HK-2 (cell line): ENCODE measurements at regions not wholly inside any gene's neighbourhood (a gene's known extent, or its start where the extent isn't known, plus 50 kb on each side); places are given as distances from the start of the nearest gene placed in this dataset.
"Not testable (repeated sequence)": the region's sequence is repeated elsewhere in the genome, so short reads cannot be mapped to it uniquely, and the experiment has no call there.

ENCODE experiments used
- DNase-seq: peaks from one replicate; pipeline ENCODE4 v3.0.0-alpha.2; 2018; ENCODE audit not compliant: unreplicated experiment

DNA sequence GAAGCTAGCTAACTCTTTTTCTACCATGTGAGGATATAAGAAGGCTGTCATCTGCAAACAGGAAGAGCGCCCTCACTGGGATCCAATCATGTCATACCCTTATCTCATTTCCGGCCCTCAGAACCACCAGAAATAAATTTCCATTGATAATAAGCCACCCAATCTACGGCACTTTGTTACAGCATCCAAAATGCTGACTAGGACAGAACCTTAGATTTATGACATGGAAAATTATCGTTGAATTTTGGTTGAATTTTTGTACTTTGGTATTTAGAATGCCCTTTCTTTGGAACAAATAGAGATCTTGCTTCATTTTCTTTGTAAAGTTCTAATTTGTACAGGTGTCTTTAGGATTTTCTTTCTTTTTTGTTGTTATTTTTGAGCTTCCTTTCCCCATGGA is 53.3 kb upstream of the CYLC2 start:
- DNase-seq = no peak

DNA sequence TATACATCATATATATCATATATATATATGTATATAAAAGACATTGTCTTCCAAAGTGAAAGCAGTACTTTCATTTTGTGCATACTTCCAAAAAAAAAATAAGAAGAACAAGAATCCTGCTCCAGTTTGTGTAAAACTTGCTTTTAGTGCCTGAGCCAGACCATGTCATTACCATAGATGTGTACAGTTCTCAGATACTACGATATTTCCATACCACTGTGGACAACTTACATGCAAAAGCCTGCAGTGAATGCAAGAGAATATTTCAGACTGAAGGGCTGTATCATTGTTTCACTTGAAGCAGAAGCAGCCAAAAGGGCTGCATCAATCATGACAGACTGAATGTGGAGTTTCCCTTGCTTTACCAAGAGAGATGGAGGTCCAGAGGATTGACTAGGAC is 72.6 kb upstream of the CYLC2 start:
- no peak for DNase-seq

DNA sequence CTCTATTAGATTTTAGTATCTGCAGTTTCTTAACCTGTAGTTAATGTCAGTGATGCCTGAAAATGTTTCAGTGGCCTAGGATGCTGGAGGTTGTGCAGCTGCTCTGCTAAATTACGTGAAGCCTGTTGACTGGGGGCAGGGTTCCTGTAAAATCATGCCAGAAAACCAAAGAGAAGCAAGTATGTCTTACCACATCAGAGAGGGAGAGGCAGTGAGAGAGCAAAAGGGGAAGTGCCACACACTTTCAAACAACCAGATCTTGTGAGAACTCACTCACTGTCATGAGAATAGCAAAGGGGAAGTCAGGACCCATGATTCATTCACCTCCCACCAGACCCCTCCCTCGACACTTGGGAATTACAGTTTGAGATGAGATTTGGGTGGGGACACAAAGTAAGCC is 83.9 kb upstream of the CYLC2 start:
- no peak for DNase-seq

DNA sequence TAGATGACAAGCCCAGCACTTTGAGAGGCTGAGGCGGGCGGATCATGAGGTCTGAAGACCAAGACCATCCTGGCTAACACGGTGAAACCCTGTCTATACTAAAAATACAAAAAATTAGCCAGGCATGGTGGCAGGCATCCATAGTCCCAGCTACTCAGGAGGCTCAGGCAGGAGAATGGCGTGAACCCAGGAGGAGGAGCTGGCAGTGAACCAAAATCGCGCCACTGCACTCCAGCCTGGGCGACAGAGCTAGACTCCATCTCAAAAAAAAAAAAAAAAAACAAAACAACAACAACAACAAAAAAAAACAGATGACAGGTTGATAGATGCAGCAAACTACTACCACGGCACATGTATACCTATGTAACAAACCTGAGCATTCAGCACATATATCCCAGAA is 89.3 kb upstream of the CYLC2 start:
- DNase-seq = not testable (repeated sequence)

DNA sequence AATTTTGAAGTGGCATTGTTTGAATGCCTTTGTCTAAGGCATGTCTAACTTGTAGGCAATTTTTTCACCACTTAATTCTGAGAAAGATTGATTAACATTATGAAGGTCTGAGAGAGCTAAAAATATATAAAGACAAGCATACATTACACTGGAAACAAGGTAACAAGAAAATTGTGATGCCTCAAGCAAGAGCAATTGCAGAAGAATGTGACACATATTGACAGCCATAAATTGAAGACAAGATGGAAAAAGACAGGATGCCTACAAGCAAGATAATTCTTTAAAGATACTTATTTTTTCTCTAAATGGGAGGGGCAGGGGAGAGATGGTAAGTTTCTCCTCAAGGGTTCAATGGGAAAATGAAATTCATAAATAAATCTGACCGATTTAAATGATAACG is 103.1 kb upstream of the CYLC2 start:
- no peak for DNase-seq

DNA sequence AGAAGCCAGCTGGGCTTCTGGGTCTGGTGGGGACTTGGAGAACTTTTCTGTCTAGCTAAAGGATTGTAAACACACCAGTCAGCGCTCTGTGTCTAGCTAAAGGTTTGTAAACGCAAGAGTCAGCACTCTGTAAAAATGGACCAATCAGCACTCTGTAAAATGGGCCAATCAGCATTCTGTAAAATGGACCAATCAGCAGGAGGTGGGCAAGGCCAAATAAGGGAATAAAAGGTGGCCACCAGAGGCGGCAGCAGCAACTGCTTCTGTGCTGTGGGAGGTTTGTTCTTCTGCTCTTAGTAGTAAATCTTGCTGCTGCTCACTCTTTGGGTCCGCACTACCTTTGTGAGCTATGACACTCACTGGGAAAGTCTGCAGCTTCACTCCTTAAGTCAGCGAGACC is 106.4 kb upstream of the CYLC2 start:
- not testable (repeated sequence) for DNase-seq

DNA sequence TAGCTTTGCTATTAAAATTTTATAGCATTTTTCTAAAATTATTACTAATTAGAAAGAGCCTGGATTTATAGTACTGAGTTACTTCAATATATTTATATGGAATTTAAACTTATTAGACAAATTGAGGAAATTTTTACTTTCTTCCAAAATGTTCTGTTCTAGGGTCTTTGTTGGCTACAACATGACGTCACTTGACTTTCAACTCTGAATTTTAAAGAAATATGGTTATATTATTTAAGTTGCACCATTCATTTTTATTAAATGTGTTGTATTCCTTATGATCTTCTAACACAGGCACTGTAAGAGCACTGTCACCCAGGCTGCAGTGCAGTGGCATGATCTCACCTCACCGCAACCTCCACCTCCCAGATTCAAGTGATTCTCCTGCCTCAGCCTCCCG is 119.4 kb upstream of the CYLC2 start:
- no peak for DNase-seq

DNA sequence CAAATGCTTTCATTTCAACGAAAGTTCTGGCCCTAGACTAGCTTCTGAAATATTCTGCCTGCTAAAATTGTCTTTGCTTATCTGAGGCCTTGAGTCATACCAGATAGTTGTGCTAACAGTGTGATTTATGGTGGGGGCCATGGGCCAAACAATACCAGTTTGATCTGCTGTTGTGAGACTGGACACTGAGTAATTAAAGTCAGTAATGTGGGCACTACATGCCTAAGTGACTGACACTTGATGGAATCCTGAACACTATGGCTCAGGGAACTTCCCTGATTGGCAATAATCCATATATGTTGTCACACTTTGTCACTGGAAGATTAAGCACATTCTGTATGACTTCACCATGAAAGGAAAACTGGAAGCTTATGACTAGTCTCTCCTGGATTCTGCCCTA is 127.6 kb upstream of the CYLC2 start:
- DNase-seq = peak; percentile 47

DNA sequence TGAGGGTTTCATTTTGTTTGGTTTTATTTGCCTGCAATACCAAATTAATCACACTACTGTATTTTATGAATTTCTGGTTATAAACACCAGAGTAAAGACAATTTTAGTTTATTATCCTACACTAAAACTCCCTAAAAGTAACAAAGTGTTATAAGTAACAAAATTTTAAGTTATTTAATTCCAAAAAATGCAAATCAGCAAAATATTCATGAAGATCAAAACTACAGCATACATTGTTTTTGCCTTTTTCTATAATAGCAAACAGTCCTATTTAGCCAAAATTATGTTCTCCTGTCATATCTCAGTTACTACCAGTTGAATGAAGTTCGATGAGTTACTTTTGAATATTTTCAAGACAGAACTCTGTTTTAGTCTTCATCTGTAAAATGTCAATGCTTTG is 132.7 kb upstream of the CYLC2 start:
- DNase-seq = no peak

DNA sequence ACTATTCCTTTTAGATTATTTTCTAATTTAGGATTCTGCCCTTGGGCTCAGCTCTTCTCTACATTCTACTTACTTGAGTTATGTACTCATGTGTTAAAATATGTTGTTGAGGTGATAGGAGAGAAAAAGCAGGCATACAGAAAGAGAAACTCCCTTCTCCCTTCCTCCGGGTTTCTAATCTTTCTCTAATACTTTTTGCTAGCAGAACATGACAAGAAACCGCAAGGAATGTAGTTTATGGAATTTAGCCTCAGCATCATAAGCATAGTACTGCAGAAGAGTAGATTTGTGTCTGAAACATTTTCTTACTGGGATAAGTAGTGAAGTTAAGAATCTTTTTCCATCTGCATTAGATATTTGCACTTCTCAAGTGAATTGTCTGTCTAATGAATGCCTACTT is 139.5 kb upstream of the CYLC2 start:
- DNase-seq = no peak

DNA sequence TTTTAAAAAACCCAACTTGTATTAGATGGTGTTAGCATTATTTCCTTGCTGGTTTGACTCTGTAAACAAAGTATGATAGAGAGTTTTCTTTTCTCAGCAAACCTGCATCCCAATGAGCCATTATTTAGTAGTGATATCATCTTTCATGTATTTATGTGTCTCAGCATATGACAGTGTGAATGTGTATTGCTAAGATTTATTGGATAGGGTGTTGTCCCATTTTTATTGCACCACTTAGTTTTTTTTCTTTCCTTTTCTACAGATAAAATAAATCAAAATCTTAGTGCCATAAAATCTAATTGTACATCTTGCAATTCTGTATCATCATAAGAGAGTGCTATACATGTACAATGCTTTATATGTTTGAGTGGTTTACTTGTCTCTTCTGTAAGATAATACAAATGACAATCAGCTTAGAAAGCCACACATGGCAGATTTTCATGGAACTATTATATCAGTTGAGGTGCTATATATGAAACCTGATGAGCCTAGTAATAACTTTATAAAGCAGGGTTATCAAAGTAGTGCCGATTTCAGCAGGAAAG is 149.2 kb upstream of the CYLC2 start:
- DNase-seq = no peak

DNA sequence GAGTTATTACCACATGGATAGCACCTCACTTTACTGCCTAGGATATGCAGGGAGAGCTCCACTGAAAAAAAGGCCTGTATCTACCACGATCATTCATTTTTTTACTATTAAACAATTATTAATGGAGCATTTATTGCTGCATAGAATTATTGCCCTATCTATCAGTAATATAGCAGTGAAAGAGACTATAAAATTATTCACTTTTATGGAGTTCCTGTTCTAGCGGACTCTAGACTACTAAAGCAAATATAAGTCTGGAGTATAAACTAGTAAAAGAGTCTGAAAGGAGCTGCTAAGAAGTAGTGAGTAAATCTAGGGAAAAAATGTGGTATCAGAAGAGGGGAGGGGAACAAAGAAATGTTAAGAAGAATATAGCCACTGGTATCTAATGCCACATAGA is 150.4 kb upstream of the CYLC2 start:
- DNase-seq = no peak

DNA sequence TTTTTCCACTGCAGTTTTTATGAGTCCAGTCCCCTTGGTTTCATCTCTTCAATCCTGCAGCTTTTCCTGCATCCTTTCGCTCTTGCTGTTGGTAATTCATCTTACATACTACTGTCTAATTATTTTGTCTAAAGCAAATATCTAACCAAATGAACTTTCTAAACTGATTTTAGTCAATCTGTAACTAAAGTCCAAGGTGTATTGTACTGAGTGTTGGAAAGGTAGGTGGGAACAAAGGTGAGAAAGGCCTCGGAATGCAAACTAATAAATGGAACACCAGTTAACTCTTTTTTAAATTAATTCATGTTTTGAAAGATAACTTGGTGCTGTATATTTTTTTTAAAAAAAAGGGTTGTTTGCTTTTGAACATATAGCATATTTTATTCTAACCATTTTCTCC is 152.7 kb upstream of the CYLC2 start:
- DNase-seq = no peak

DNA sequence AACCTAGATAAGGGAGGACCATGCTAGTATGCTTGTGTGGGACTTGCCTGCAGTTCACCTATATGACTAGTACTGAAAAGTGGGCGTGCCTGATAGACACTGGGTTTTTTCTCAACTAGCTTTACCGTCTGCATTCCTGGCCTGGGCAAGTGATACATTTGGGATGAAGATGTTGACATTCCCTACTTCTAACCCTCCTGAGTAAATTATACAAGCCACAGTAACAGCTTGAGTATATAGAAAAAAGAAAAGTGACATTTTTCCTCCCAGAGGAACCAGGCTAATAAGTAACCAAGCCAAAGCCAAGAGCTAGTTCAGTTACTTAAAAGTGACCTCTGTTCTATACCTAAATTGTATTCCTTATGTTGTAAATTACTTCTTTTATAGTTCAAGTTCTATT is 153.8 kb upstream of the CYLC2 start:
- no peak for DNase-seq

DNA sequence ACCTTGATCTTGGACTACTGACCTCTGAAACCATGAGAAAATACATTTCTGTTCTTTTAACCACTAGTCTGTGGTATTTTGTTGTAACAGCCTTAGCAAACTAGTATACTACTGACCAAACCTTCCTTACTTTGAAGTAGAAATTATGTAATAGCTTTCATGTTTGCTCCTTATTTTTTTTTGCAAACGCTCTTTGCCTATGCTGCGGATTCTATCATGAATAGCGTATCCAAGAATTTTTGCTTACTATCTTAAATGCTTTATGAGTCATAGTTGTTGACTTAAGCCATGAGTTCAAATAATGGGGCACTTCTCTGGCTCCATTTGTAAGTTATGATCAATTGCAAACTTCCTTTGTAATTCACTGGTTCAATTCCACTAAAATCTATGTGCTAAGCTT is 154.8 kb upstream of the CYLC2 start:
- DNase-seq = no peak

DNA sequence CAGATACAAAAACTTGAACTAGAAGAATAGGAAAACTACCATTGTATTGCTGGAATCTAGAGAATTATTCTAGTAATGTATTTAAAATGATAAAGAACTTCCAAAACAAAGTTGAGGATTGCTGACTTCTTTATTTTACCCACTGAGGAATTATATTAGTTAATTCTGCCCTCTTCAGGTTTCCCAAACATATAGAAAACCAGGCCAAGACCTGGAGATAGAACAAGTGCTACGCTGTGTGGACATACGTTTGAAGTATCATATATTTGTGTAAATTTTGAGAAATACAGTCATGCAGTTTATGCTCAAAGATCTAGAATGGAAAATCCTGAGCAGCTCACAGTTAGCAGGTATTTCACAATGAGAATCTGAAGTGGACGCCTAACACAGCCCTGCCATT is 162.3 kb upstream of the CYLC2 start:
- DNase-seq = no peak

DNA sequence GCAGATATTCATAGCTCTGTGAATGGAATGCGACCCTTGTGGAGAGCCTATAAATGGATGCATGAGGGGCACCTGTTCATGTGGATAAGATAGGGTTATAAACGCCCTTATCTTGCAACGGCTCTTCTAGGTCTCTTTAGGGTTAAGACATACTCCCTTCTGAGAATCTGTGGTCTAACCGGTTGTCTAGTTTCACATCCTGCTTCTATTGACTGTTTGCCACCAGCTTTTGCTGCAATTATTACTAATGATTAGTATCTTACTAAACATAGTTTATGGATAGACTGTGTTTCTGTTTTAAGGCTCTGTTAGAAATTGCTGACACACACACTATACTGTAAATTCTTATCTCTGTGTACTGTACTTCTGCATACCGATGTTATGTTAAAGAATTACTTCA is 198.9 kb upstream of the CYLC2 start:
- no peak for DNase-seq

DNA sequence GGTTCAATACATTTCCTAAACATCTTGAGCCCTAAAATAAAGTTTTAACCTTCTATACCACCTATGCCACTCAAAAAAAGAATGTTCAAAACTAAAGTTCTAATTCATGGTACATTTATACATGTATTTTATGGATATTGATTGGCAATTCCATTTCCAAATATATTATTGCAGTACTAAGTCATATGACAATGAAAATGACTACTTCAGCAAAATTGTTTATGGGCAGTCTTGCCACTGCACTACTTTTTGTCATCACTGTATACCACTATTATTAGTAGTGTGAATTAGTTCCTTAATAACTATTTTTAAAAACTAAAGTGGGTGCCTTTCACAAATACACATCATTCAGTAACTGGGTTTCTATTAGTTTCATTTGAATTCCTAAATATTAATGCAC is 199.6 kb upstream of the CYLC2 start:
- no peak for DNase-seq

DNA sequence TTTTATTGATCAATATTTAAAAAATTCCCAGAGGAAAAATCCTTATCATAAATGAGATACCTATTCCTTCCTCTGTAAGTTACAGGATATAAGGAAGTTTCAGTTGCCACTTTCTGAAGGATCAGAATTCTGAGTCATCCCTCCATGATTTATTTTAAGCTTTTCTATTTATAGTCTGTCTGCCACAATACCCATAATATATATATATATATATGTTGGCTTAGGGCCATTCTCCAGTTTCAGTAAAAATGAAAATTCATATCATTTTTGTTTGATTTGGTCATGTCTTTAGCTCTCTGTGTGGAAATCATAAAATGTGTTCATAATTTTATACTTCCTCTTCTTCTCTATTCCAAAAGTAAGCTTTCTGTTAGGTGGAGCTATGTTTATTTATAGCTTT is 215.8 kb upstream of the CYLC2 start:
- DNase-seq = no peak

DNA sequence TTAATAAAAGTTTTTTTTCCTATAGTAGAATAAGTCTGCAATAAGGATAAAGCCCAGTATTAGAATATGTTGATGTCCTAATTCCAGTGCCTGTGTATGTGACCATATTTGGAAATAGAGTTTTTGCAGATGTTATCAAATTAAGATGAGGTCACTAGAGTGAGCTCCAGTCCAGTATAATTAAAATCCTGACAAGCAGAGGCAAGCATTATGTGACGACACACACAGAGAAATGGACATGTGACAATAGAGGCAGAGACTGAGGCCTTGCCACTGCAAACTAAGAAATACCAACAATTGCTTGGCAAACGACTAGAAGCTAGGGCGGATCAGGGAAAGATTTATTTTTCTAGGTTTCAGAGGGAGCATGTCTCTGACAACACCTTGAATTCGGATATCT is 216.4 kb upstream of the CYLC2 start:
- DNase-seq = no peak

DNA sequence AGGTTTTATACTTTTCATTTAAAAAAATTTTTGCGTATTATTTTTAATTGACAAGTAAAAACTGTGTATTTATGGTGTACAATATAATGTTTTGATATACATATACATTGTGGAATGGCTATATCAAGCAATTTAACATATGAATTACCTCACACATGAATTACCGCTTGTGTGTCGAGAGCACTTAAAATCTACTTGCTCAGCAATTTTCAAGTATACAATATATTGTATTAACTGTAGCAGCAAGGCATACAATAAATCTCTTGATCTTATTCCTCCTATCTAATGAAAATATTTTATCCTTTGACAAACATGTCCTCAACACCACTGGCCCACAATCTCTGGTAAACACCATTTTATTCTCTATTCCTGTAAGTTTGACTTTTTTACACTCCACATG is 224.4 kb upstream of the CYLC2 start:
- DNase-seq = no peak

DNA sequence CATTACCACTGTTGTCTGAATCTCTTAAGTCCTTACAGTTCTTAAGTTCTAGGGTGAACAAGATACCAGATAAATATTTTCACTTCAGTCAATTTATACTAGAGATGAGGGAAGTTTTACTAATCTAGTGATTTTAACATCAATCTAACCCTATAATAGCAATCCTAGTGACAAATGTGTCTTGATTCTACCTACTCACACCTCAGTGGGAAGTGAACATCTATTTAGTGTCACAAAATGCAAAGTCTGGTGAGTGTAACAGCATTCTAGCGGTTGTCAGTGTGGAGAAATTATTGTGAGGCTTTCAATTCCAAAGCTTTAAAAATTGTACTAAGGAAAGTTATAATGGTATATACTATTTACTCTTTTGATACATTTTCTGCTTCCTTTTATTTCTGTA is 225.8 kb upstream of the CYLC2 start:
- no peak for DNase-seq

DNA sequence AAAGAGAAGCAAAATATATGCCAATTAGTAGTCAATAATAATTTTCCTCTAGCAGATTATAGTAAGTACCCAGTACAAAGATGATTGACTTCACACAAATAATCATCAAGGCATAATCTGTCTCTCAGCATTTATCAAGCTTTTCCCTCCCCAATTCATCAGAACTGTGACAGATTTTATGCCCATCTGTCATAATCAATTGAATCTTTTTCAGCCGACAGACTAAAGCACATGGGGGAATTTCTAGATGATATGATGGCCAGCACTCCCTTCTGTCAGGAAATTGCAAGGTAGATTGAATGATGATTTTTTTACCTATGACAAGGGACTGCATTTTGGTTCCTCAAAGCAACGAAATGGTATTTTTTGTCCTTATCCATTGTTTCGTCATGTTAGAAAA is 227.1 kb upstream of the CYLC2 start:
- DNase-seq = no peak

DNA sequence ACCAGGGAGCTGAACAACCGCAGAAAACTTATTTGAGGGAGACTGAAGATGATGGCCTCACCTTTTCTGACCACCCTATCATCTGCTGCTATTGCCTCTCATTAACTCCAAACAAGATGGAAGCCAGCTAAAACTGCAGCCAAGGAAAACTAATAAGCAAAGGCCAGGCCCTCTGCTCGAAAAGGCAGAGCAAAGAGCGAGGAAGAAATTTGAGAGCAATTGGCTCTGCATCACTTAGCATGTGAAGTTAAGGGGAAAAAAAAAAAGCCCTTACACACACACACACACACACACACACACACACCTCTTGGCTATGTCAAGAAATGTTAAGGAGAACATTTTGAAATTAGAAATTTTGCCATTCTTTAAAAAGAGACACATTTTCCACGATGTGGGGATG is 228.1 kb upstream of the CYLC2 start:
- DNase-seq = no peak

DNA sequence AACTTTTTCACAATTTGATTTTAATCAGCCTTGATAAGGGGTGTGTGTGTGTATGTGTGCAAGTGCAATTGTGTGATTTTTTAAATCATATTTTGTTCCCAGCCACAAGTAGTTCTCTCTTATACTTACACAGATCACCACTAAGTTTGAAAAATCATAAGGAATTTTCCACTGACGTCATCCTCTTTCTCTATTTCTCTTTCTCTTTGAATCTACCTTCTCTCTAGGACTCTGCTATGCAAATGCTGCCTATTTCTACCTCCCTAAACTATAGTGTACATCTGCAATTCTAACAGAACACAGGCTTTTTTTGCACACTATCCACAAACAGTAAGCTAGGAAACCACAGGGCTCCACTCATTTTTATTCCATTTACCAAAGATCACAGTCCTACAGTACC is 254.6 kb upstream of the CYLC2 start:
- no peak for DNase-seq
